ENCODE measurements at regions not wholly inside any gene's neighbourhood (a gene's known extent, or its start where the extent isn't known, plus 50 kb on each side); places are given as distances from the start of the nearest gene placed in this dataset.
A peak's percentile ranks its signal among the peaks of the same experiment; 100 is the strongest.

DNA sequence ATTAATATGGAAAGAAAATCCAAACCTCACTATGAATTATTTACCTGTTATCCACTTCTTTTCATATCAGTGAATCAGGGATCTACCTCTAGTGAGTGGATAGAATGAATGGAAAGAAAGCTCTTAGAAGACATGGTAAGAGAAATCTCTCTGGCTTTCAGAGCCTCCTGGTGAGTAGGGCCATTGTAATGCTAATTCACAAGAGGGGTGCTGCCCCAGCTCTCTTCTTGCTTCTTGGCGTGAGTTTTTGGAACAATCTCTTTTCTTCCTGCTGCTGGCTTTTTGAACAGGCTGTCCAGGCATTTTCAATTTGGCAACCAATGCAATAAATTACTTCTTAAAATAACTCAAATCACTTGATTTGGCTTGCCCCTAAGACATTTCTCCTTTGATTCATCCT lies 49.9 kb upstream of the KCNN2 start:
- no peaks in the 10 kb centered on the region for H4K20me1 ChIP-seq (ENCODE audit: control insufficient read depth, insufficient read depth, insufficient read length)
- H3K18ac ChIP-seq (ENCODE audit: insufficient read length, low read depth, low read length), result no peak overlapping the region
- H4K91ac ChIP-seq (ENCODE audit: insufficient read length, low read depth, low read length), result no peak overlapping the region
- Mint-ChIP-seq H3K4me3 (no peak overlapping the region; a peak in 1 of 5 replicates), H3K4me1 (peaks cover 58 to 60% of the 10 kb centered on the region in 2 experiments), H3K9me3 (no peaks in the 10 kb centered on the region), H3K27ac (peak overlapping the region in 2 of 3 experiments; percentile 21 to 77; a peak in 2 of 7 replicates), H3K27me3 (ENCODE audit: low read depth) (no peaks in the 10 kb centered on the region; the same call in 1 of the 2 replicates), H3K36me3 (ENCODE audit: insufficient read depth in 1 of 3, low read depth in 3 of 3) (no peaks in the 10 kb centered on the region)
- no peak overlapping the region for H3K4me2 ChIP-seq (ENCODE audit: insufficient read depth, insufficient read length, low read length)
- no peak overlapping the region for H3T11ph ChIP-seq (ENCODE audit: low read length)
- TF ChIP-seq, protein P1, sequence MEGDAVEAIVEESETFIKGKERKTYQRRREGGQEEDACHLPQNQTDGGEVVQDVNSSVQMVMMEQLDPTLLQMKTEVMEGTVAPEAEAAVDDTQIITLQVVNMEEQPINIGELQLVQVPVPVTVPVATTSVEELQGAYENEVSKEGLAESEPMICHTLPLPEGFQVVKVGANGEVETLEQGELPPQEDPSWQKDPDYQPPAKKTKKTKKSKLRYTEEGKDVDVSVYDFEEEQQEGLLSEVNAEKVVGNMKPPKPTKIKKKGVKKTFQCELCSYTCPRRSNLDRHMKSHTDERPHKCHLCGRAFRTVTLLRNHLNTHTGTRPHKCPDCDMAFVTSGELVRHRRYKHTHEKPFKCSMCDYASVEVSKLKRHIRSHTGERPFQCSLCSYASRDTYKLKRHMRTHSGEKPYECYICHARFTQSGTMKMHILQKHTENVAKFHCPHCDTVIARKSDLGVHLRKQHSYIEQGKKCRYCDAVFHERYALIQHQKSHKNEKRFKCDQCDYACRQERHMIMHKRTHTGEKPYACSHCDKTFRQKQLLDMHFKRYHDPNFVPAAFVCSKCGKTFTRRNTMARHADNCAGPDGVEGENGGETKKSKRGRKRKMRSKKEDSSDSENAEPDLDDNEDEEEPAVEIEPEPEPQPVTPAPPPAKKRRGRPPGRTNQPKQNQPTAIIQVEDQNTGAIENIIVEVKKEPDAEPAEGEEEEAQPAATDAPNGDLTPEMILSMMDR (conservative IDR thresholded peaks at IDR 0.05), result no peak
- H3K9me3 ChIP-seq (ENCODE audit: control insufficient read depth, low read depth, low read length), result no peaks in the 10 kb centered on the region
- H2BK15ac ChIP-seq (ENCODE audit: low read depth, low read length), result no peak overlapping the region
- no peak overlapping the region for H2BK20ac ChIP-seq (ENCODE audit: low read depth, low read length, poor library complexity, severe bottlenecking)
- no peak overlapping the region for H3K23ac ChIP-seq (ENCODE audit: insufficient read length, low read depth, low read length)
- no CpG with 5 or more reads among the region's 1 CpG for WGBS (ENCODE audit: extremely low coverage, insufficient read length, low lambda C conversion rate)
- no peaks in the 10 kb centered on the region for H3K23me2 ChIP-seq (ENCODE audit: insufficient read length, low read depth, low read length, poor library complexity, severe bottlenecking)
- H3K27ac ChIP-seq (ENCODE audit: insufficient read length, low read depth, low read length), result no peak overlapping the region
- H4K8ac ChIP-seq (replicated peaks; ENCODE audit: insufficient read length, low read depth, low read length), result no peak overlapping the region
- H2AFZ ChIP-seq (ENCODE audit: low read length), result no peak overlapping the region
- H3K27me3 ChIP-seq (ENCODE audit: insufficient read depth, low read length), result no peaks in the 10 kb centered on the region
- no peak overlapping the region for H3K9ac ChIP-seq (ENCODE audit: extremely low read depth, insufficient read length, low read length)
- H3K56ac ChIP-seq (ENCODE audit: insufficient read length, low read depth, low read length), result no peak overlapping the region
- H2BK120ac ChIP-seq (ENCODE audit: low read depth, low read length, poor library complexity, severe bottlenecking), result no peak overlapping the region
- H2BK12ac ChIP-seq (ENCODE audit: insufficient read length, low read depth, low read length), result no peak overlapping the region
- peaks cover 6% of the 10 kb centered on the region; the same call in 1 of the 2 replicates for H3K4me1 ChIP-seq (ENCODE audit: insufficient read depth, low read length)
- no peak overlapping the region for H2AK5ac ChIP-seq (ENCODE audit: insufficient read length, low read length)
- H3K14ac ChIP-seq (ENCODE audit: insufficient read depth, low read length), result no peak overlapping the region
- peak; percentile 67 for DNase-seq
- no peak overlapping the region for H3K4ac ChIP-seq (ENCODE audit: low read depth, low read length)
- no peak overlapping the region for H2BK5ac ChIP-seq (ENCODE audit: insufficient read length, low read length)
- no peak overlapping the region for H4K5ac ChIP-seq (ENCODE audit: insufficient read length, low read depth, low read length)
- no peaks in the 10 kb centered on the region for H3K79me2 ChIP-seq (ENCODE audit: insufficient read depth, low read length)
- H3K79me1 ChIP-seq (ENCODE audit: insufficient read depth, low read depth, low read length, poor library complexity, severe bottlenecking), result no peaks in the 10 kb centered on the region
